CD4-positive, alpha-beta T cell (primary cell): ENCODE measurements at regions not wholly inside any gene's neighbourhood (a gene's known extent, or its start where the extent isn't known, plus 50 kb on each side); places are given as distances from the start of the nearest gene placed in this dataset.

Experiments used
- ATAC-seq: fragments of 200-7000 bp; cut with Tn5 transposase; one replicate; pipeline ENCODE4 v1.10.0; 2022; ENCODE audit warnings: mild to moderate bottlenecking; ENCODE audit not compliant: poor library complexity
- CTCF ChIA-PET: fragments of 350-600 bp; sonication (Branson Sonifier 250); formaldehyde crosslinking; loops from one replicate; lab custom pipeline; 2021; ENCODE audit warnings: antibody characterized with exemption, inconsistent platforms; lab: Charles Lee
- POLR2A ChIA-PET: fragments of 350-600 bp; sonication (Branson Sonifier 250); formaldehyde crosslinking; loops from one replicate; lab custom pipeline; 2021; ENCODE audit warnings: antibody characterized with exemption, inconsistent platforms; lab: Charles Lee
- DNase-seq, 14 experiments: peaks; one replicate each; pipeline ENCODE4 v3.0.0-alpha.2; 2013 to 2020; ENCODE audit warnings: mixed read lengths in 2 of 14
- H3K27ac ChIP-seq, 2 donors: one replicate each; pipeline versions ENCODE4 v1.5.1 to v1.7.0; 2013; ENCODE audit warnings: low read length in 2 of 2, low read depth in 1 of 2, mild to moderate bottlenecking in 1 of 2
- H3K27me3 ChIP-seq, 2 experiments: 1 replicate in 1 of 2; 2 replicates in 1 of 2; pipeline versions ENCODE4 v1.6.1 to v1.7.0; 2013; ENCODE audit warnings: low read length in 2 of 2, control low read depth in 1 of 2, mild to moderate bottlenecking in 1 of 2, moderate library complexity in 1 of 2; ENCODE audit not compliant: insufficient read depth in 2 of 2, control insufficient read depth in 1 of 2
- H3K36me3 ChIP-seq: one replicate; pipeline ENCODE4 v1.6.1; 2013; ENCODE audit warnings: low read length, control low read depth; ENCODE audit not compliant: insufficient read depth
- H3K4me1 ChIP-seq: one replicate; pipeline ENCODE4 v1.6.1; 2013; ENCODE audit warnings: low read length, control low read depth; ENCODE audit not compliant: insufficient read depth
- H3K4me3 ChIP-seq: one replicate; pipeline ENCODE4 v1.5.1; 2013; ENCODE audit warnings: mild to moderate bottlenecking, low read length, moderate library complexity
- H3K9me3 ChIP-seq, 2 experiments: 1 replicate in 1 of 2; 2 replicates in 1 of 2; pipeline versions ENCODE4 v1.6.1 to v1.7.0; 2013; ENCODE audit warnings: low read length in 2 of 2, mild to moderate bottlenecking in 2 of 2, control low read depth in 1 of 2, moderate library complexity in 1 of 2; ENCODE audit not compliant: control insufficient read depth in 1 of 2, insufficient read depth in 1 of 2
- H3K27ac Mint-ChIP-seq: one replicate; pipeline ENCODE4 v1.8.0; 2020; ENCODE audit warnings: mixed read lengths
- H3K27me3 Mint-ChIP-seq: one replicate; pipeline ENCODE4 v1.8.0; 2021; ENCODE audit warnings: mixed read lengths
- H3K36me3 Mint-ChIP-seq: one replicate; pipeline ENCODE4 v1.8.0; 2021; ENCODE audit warnings: low read depth, mixed read lengths
- H3K4me1 Mint-ChIP-seq: one replicate; pipeline ENCODE4 v1.8.0; 2021; ENCODE audit warnings: low read depth, mixed read lengths
- H3K4me3 Mint-ChIP-seq: one replicate; pipeline ENCODE4 v1.8.0; 2020; ENCODE audit warnings: mild to moderate bottlenecking, mixed read lengths
- H3K9me3 Mint-ChIP-seq: one replicate; pipeline ENCODE4 v1.8.0; 2020; ENCODE audit warnings: mixed read lengths
- CTCF ChIP-seq: fragments of 200-600 bp; IDR thresholded peaks from one replicate; pipeline ENCODE4 v1.8.0; 2022; ENCODE audit warnings: antibody characterized with exemption, mild to moderate bottlenecking
- intact Hi-C, 2 experiments: fragments of 100-400 bp; cut with DNase I in 1 of 2; cut with micrococcal nuclease in 1 of 2; formaldehyde crosslinking; loops; one replicate each; pipeline versions ENCODE4 v1.15.1 to v1.9.0; 2023 to 2025; cut with DNase I, micrococcal nuclease

GRCh38 chr2:12320991-12321641 is 395.6 kb upstream of the TRIB2 start:
- Mint-ChIP-seq H3K27me3 (no peaks in the 10 kb centered on the region), H3K4me1 (no peaks in the 10 kb centered on the region), H3K4me3 (no peak overlapping the region), H3K27ac (no peak overlapping the region), H3K36me3 (no peaks in the 10 kb centered on the region), H3K9me3 (no peaks in the 10 kb centered on the region)
- no peaks in the 10 kb centered on the region for H3K9me3 ChIP-seq
- H3K36me3 ChIP-seq = no peaks in the 10 kb centered on the region
- TF ChIP-seq CTCF = no peak
- no peak for ATAC-seq
- POLR2A ChIA-PET = no interaction called here
- H3K4me3 ChIP-seq = no peak overlapping the region
- DNase-seq = no peak
- no peaks in the 10 kb centered on the region for H3K27me3 ChIP-seq
- no peaks in the 10 kb centered on the region for H3K4me1 ChIP-seq
- intact Hi-C loops = no loop called here
- CTCF ChIA-PET = no interaction called here
- no peak overlapping the region for H3K27ac ChIP-seq

- intact Hi-C loops = no loop called here
- Histone ChIP-seq H3K27ac (no peak overlapping the region), H3K4me3 (no peak overlapping the region), H3K9me3 (no peaks in the 10 kb centered on the region), H3K4me1 (no peaks in the 10 kb centered on the region), H3K36me3 (no peaks in the 10 kb centered on the region), H3K27me3 (no peaks in the 10 kb centered on the region)
- Mint-ChIP-seq H3K36me3 (no peaks in the 10 kb centered on the region), H3K27ac (no peak overlapping the region), H3K9me3 (no peaks in the 10 kb centered on the region), H3K4me1 (no peaks in the 10 kb centered on the region), H3K4me3 (no peak overlapping the region), H3K27me3 (no peaks in the 10 kb centered on the region)
- TF ChIP-seq CTCF = no peak
- POLR2A ChIA-PET = no interaction called here
- ATAC-seq (no peak), DNase-seq (no peak)
- CTCF ChIA-PET = no interaction called here
Measured at GRCh38 chr2:12321886-12322285, 394.9 kb upstream of the TRIB2 start.

GRCh38 chr2:12325806-12326205 is 390.9 kb upstream of the TRIB2 start:
- Histone ChIP-seq H3K36me3 (no peaks in the 10 kb centered on the region), H3K4me1 (no peaks in the 10 kb centered on the region), H3K27ac (no peak overlapping the region), H3K27me3 (no peaks in the 10 kb centered on the region), H3K9me3 (no peaks in the 10 kb centered on the region), H3K4me3 (no peak overlapping the region)
- Mint-ChIP-seq H3K36me3 (no peaks in the 10 kb centered on the region), H3K4me1 (no peaks in the 10 kb centered on the region), H3K27me3 (no peaks in the 10 kb centered on the region), H3K9me3 (no peaks in the 10 kb centered on the region), H3K4me3 (no peak overlapping the region), H3K27ac (no peak overlapping the region)
- ChIA-PET CTCF (no interaction called here), POLR2A (no interaction called here)
- intact Hi-C loops = loop anchor here in 1 of 2 experiments (1.0 kb wide), 1 partner anchor 463 kb away; no protein-coding TSS in a partner anchor
- no peak for TF ChIP-seq CTCF
- peak in 1 of 14 experiments; percentile 8 for DNase-seq
- ATAC-seq = no peak
